ENCODE measurements at regions not wholly inside any gene's neighbourhood (a gene's known extent, or its start where the extent isn't known, plus 50 kb on each side); places are given as distances from the start of the nearest gene placed in this dataset.

DNA sequence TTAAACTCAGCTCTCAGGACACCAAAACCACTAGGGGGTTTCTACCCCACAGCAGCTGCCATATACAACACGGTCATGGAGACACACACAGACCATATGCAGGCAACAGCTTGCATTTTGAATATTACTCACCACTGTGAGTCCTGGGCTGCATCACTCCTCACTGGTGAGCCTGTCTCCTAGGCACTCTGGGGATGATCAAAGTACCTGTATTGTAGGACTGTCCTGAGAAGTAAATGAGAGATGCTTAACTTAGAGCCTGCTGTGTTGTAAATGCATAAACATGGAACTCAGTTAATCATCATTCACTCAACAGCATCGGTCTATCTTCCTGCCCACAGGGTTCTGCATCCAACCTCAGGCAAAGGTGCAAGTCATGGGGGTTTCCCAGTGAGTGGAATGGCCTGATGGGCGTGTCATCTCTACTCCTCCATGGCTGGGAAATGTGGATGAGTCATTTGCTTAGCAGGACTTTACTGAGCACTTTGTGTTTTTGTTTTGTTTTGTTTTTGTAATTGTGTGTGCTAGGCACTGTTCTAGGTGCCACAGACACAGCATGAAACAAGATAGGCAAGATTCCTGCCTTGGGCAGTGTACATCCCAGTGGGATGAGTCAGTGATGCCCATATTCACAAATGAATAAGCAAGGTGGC, 1141.2 kb upstream of the TMEM132C start:
- H3K56ac ChIP-seq (ENCODE audit: insufficient read length, low read depth, low read length): no peak overlapping the region
- no peak overlapping the region for H3K18ac ChIP-seq (ENCODE audit: insufficient read length, low read depth, low read length)
- H3K9ac ChIP-seq (ENCODE audit: extremely low read depth, insufficient read length, low read length): no peak overlapping the region
- no peak overlapping the region for H2BK15ac ChIP-seq (ENCODE audit: low read depth, low read length)
- no peaks in the 10 kb centered on the region for H3K27me3 Mint-ChIP-seq (ENCODE audit: low read depth)
- no peak overlapping the region for H3K4me3 Mint-ChIP-seq
- no peak overlapping the region for H4K91ac ChIP-seq (ENCODE audit: insufficient read length, low read depth, low read length)
- H3K23me2 ChIP-seq (ENCODE audit: insufficient read length, low read depth, low read length, poor library complexity, severe bottlenecking): no peaks in the 10 kb centered on the region
- no peaks in the 10 kb centered on the region; a peak in 1 of 7 replicates for H3K36me3 Mint-ChIP-seq (ENCODE audit: insufficient read depth in 1 of 3, low read depth in 3 of 3)
- WGBS (ENCODE audit: extremely low coverage, insufficient read length, low lambda C conversion rate): no CpG with 5 or more reads among the region's 3 CpGs
- H2BK5ac ChIP-seq (ENCODE audit: insufficient read length, low read length): no peak overlapping the region
- no peaks in the 10 kb centered on the region for H3K9me3 ChIP-seq (ENCODE audit: control insufficient read depth, low read depth, low read length)
- H2BK20ac ChIP-seq (ENCODE audit: low read depth, low read length, poor library complexity, severe bottlenecking): no peak overlapping the region
- H2AK5ac ChIP-seq (ENCODE audit: insufficient read length, low read length): no peak overlapping the region
- no peak overlapping the region for H3T11ph ChIP-seq (ENCODE audit: low read length)
- H3K79me2 ChIP-seq (ENCODE audit: insufficient read depth, low read length): no peaks in the 10 kb centered on the region
- no peak overlapping the region for H4K5ac ChIP-seq (ENCODE audit: insufficient read length, low read depth, low read length)
- no peak for DNase-seq
- peaks cover 0 to 3% of the 10 kb centered on the region in 2 experiments; a peak in 3 of 5 replicates for H3K9me3 Mint-ChIP-seq
- peaks cover 10 to 17% of the 10 kb centered on the region in 2 experiments for H3K4me1 Mint-ChIP-seq
- no peak overlapping the region for H3K4ac ChIP-seq (ENCODE audit: low read depth, low read length)
- no peak overlapping the region for H2BK120ac ChIP-seq (ENCODE audit: low read depth, low read length, poor library complexity, severe bottlenecking)
- no peaks in the 10 kb centered on the region for H3K79me1 ChIP-seq (ENCODE audit: insufficient read depth, low read depth, low read length, poor library complexity, severe bottlenecking)
- no peak overlapping the region for H4K8ac ChIP-seq (replicated peaks; ENCODE audit: insufficient read length, low read depth, low read length)
- H3K27ac Mint-ChIP-seq: no peak overlapping the region
- H4K20me1 ChIP-seq (ENCODE audit: control insufficient read depth, insufficient read depth, insufficient read length): no peaks in the 10 kb centered on the region
- H3K27me3 ChIP-seq (ENCODE audit: insufficient read depth, low read length): no peaks in the 10 kb centered on the region
- TF ChIP-seq, protein P1, sequence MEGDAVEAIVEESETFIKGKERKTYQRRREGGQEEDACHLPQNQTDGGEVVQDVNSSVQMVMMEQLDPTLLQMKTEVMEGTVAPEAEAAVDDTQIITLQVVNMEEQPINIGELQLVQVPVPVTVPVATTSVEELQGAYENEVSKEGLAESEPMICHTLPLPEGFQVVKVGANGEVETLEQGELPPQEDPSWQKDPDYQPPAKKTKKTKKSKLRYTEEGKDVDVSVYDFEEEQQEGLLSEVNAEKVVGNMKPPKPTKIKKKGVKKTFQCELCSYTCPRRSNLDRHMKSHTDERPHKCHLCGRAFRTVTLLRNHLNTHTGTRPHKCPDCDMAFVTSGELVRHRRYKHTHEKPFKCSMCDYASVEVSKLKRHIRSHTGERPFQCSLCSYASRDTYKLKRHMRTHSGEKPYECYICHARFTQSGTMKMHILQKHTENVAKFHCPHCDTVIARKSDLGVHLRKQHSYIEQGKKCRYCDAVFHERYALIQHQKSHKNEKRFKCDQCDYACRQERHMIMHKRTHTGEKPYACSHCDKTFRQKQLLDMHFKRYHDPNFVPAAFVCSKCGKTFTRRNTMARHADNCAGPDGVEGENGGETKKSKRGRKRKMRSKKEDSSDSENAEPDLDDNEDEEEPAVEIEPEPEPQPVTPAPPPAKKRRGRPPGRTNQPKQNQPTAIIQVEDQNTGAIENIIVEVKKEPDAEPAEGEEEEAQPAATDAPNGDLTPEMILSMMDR (conservative IDR thresholded peaks at IDR 0.05): no peak
- no peak overlapping the region for H3K23ac ChIP-seq (ENCODE audit: insufficient read length, low read depth, low read length)
- H2BK12ac ChIP-seq (ENCODE audit: insufficient read length, low read depth, low read length): no peak overlapping the region
- H2AFZ ChIP-seq (ENCODE audit: low read length): no peak overlapping the region
- H3K4me1 ChIP-seq (ENCODE audit: insufficient read depth, low read length): no peaks in the 10 kb centered on the region
- no peak overlapping the region for H3K27ac ChIP-seq (ENCODE audit: insufficient read length, low read depth, low read length)
- no peak overlapping the region for H3K14ac ChIP-seq (ENCODE audit: insufficient read depth, low read length)
- H3K4me2 ChIP-seq (ENCODE audit: insufficient read depth, insufficient read length, low read length): no peak overlapping the region

Measured in H9 (cell line).